ENCODE measurements at regions not wholly inside any gene's neighbourhood (a gene's known extent, or its start where the extent isn't known, plus 50 kb on each side); places are given as distances from the start of the nearest gene placed in this dataset.

GRCh38 chrX:110920991-110921390 is 125.4 kb upstream of the CHRDL1 start:
- H3K27me3 ChIP-seq (replicated peaks; ENCODE audit: control insufficient read depth, insufficient read depth, low read length), result no peaks in the 10 kb centered on the region
- H3K27ac Mint-ChIP-seq (ENCODE audit: unreplicated experiment), result no peak overlapping the region
- H3K36me3 Mint-ChIP-seq (ENCODE audit: insufficient read depth, unreplicated experiment), result no peaks in the 10 kb centered on the region
- intact Hi-C loops (cut with micrococcal nuclease; ENCODE audit: unreplicated experiment), result no loop called here
- ChIA-PET POLR2A (no interaction called here), CTCF (no interaction called here)
- H3K9me3 Mint-ChIP-seq (ENCODE audit: unreplicated experiment), result no peaks in the 10 kb centered on the region
- no peak overlapping the region for H3K4me3 Mint-ChIP-seq (ENCODE audit: unreplicated experiment)
- no peak overlapping the region for H3K4me3 ChIP-seq (ENCODE audit: low read depth, low read length)
- H3K27me3 Mint-ChIP-seq (ENCODE audit: insufficient read depth, unreplicated experiment), result peaks cover 3% of the 10 kb centered on the region
- TF ChIP-seq, protein P1, sequence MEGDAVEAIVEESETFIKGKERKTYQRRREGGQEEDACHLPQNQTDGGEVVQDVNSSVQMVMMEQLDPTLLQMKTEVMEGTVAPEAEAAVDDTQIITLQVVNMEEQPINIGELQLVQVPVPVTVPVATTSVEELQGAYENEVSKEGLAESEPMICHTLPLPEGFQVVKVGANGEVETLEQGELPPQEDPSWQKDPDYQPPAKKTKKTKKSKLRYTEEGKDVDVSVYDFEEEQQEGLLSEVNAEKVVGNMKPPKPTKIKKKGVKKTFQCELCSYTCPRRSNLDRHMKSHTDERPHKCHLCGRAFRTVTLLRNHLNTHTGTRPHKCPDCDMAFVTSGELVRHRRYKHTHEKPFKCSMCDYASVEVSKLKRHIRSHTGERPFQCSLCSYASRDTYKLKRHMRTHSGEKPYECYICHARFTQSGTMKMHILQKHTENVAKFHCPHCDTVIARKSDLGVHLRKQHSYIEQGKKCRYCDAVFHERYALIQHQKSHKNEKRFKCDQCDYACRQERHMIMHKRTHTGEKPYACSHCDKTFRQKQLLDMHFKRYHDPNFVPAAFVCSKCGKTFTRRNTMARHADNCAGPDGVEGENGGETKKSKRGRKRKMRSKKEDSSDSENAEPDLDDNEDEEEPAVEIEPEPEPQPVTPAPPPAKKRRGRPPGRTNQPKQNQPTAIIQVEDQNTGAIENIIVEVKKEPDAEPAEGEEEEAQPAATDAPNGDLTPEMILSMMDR (IDR thresholded peaks at IDR 0.05; ENCODE audit: insufficient read depth in 1 of 2, low read depth in 1 of 2, low read length in 1 of 2, severe bottlenecking in 1 of 2, unreplicated experiment in 1 of 2), result no peak
- no TSS peak for BruUV-seq (replicated peaks)
- DNase-seq, result no peak
- no peaks in the 10 kb centered on the region for H3K4me1 ChIP-seq
- H3K36me3 ChIP-seq (ENCODE audit: control insufficient read depth, insufficient read depth, low read length), result no peaks in the 10 kb centered on the region
- H3K9me3 ChIP-seq, result no peaks in the 10 kb centered on the region
- H3K4me1 Mint-ChIP-seq (ENCODE audit: low read depth, unreplicated experiment), result no peaks in the 10 kb centered on the region

DNA sequence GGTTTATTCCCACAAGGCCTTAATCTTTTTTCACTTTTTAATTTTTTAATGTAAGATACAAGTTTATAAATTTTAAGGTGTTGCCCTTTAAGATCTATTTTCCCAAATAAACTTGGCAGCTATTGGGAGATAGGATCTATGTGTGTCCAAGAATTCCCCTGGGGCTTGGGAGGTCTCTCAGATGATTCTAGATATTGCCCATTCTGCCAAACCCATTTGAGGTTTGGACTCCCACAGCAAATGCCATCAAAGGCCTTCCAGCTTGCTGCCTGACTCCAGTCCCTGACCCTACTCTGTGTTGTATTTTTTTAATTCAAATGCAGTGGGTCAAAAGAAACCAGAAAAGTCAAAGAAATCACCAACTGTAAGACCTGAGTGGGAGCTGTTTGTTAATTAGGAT is 120.0 kb upstream of the CHRDL1 start:
- TF ChIP-seq, protein P1 (IDR thresholded peaks at IDR 0.05; ENCODE audit: insufficient read depth in 1 of 2, low read depth in 1 of 2, low read length in 1 of 2, severe bottlenecking in 1 of 2, unreplicated experiment in 1 of 2), result no peak
- Histone ChIP-seq H3K36me3 (ENCODE audit: control insufficient read depth, insufficient read depth, low read length) (no peaks in the 10 kb centered on the region), H3K9me3 (no peaks in the 10 kb centered on the region), H3K4me1 (no peaks in the 10 kb centered on the region), H3K4me3 (ENCODE audit: low read depth, low read length) (no peak overlapping the region), H3K27me3 (replicated peaks; ENCODE audit: control insufficient read depth, insufficient read depth, low read length) (no peaks in the 10 kb centered on the region)
- no peaks in the 10 kb centered on the region for H3K9me3 Mint-ChIP-seq (ENCODE audit: unreplicated experiment)
- H3K4me1 Mint-ChIP-seq (ENCODE audit: low read depth, unreplicated experiment), result no peaks in the 10 kb centered on the region
- no peak overlapping the region for H3K4me3 Mint-ChIP-seq (ENCODE audit: unreplicated experiment)
- ChIA-PET POLR2A (no interaction called here), CTCF (no interaction called here)
- BruUV-seq (replicated peaks), result no TSS peak
- intact Hi-C loops (cut with micrococcal nuclease; ENCODE audit: unreplicated experiment), result no loop called here
- no peaks in the 10 kb centered on the region for H3K27me3 Mint-ChIP-seq (ENCODE audit: insufficient read depth, unreplicated experiment)
- H3K36me3 Mint-ChIP-seq (ENCODE audit: insufficient read depth, unreplicated experiment), result no peaks in the 10 kb centered on the region
- H3K27ac Mint-ChIP-seq (ENCODE audit: unreplicated experiment), result no peak overlapping the region
- no peak for DNase-seq

DNA sequence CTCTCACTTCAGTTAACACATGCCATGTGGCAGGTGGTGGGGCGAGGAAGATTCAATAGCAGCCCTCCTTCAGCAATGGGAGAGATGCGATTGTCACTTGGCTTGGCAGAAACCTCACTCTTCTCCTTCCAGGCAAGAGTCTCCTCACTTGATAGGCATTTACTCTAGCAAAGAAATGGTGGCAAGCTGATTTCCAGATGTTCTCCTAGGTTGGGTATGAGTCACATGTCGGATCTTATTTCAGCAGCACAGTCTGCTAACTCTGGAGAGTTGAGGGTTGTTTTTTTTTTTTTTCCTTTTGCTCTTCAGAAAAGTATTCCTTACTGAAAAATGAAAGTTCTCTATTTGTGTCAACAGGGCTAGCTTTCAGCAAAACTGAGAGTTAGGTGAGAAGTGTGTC is 119.5 kb upstream of the CHRDL1 start:
- H3K4me3 Mint-ChIP-seq (ENCODE audit: unreplicated experiment), result no peak overlapping the region
- no peak for DNase-seq
- H3K36me3 Mint-ChIP-seq (ENCODE audit: insufficient read depth, unreplicated experiment), result no peaks in the 10 kb centered on the region
- Histone ChIP-seq H3K4me3 (ENCODE audit: low read depth, low read length) (no peak overlapping the region), H3K36me3 (ENCODE audit: control insufficient read depth, insufficient read depth, low read length) (no peaks in the 10 kb centered on the region), H3K4me1 (no peaks in the 10 kb centered on the region), H3K9me3 (no peaks in the 10 kb centered on the region), H3K27me3 (replicated peaks; ENCODE audit: control insufficient read depth, insufficient read depth, low read length) (no peaks in the 10 kb centered on the region)
- ChIA-PET POLR2A (no interaction called here), CTCF (no interaction called here)
- no peak overlapping the region for H3K27ac Mint-ChIP-seq (ENCODE audit: unreplicated experiment)
- BruUV-seq (replicated peaks), result no TSS peak
- H3K4me1 Mint-ChIP-seq (ENCODE audit: low read depth, unreplicated experiment), result no peaks in the 10 kb centered on the region
- H3K27me3 Mint-ChIP-seq (ENCODE audit: insufficient read depth, unreplicated experiment), result no peaks in the 10 kb centered on the region
- H3K9me3 Mint-ChIP-seq (ENCODE audit: unreplicated experiment), result no peaks in the 10 kb centered on the region
- intact Hi-C loops (cut with micrococcal nuclease; ENCODE audit: unreplicated experiment), result no loop called here
- TF ChIP-seq, protein P1 (IDR thresholded peaks at IDR 0.05; ENCODE audit: insufficient read depth in 1 of 2, low read depth in 1 of 2, low read length in 1 of 2, severe bottlenecking in 1 of 2, unreplicated experiment in 1 of 2), result no peak

Measured in Caco-2 (cell line).